ENCODE measurements at regions not wholly inside any gene's neighbourhood (a gene's known extent, or its start where the extent isn't known, plus 50 kb on each side); places are given as distances from the start of the nearest gene placed in this dataset.

GRCh38 chr16:66014221-66014620 lies 352.3 kb upstream of the CDH5 start:
- no peaks in the 10 kb centered on the region for H3K27me3 ChIP-seq (ENCODE audit: low read length)
- no peaks in the 10 kb centered on the region for H3K9me2 ChIP-seq (replicated peaks; ENCODE audit: low read length)
- H3K4me1 ChIP-seq (ENCODE audit: insufficient read depth, low read length), result no peaks in the 10 kb centered on the region
- no peaks in the 10 kb centered on the region for H3K79me2 ChIP-seq (ENCODE audit: low read length)
- ChIA-PET POLR2A (ENCODE audit: unreplicated experiment) (no interaction called here), CTCF (no interaction called here)
- no peak overlapping the region for H3K27ac ChIP-seq (ENCODE audit: low read length)
- no peaks in the 10 kb centered on the region for H3K36me3 ChIP-seq (ENCODE audit: low read depth, low read length)
- intact Hi-C loops (cut with micrococcal nuclease), result no loop called here
- H3K9ac ChIP-seq (ENCODE audit: low read length), result no peak overlapping the region
- H3F3A ChIP-seq (ENCODE audit: low read length, unreplicated experiment), result no peaks in the 10 kb centered on the region
- TF ChIP-seq EZH2 (IDR thresholded peaks at IDR 0.05; ENCODE audit: low read length, unreplicated experiment) (no peak), EZH2phosphoT487 (IDR thresholded peaks at IDR 0.05; ENCODE audit: borderline replicate concordance, low read length) (no peak), CTCF (conservative IDR thresholded peaks at IDR 0.05; ENCODE audit: low read depth, low read length) (no peak)
- H3K9me3 ChIP-seq (ENCODE audit: low read length), result no peaks in the 10 kb centered on the region
- H4K20me1 ChIP-seq (ENCODE audit: low read length), result no peaks in the 10 kb centered on the region
- BruUV-seq (replicated peaks), result no TSS peak
- H3K4me3 ChIP-seq (ENCODE audit: low read length), result no peak overlapping the region
- H3K4me2 ChIP-seq (ENCODE audit: low read length), result no peak overlapping the region
- ATAC-seq, result no peak
- DNase-seq, result no peak
- H2AFZ ChIP-seq (ENCODE audit: low read length), result no peak overlapping the region

GRCh38 chr16:66013486-66013885 lies 353.0 kb upstream of the CDH5 start:
- Histone ChIP-seq H3K9me2 (replicated peaks; ENCODE audit: low read length) (no peaks in the 10 kb centered on the region), H3K9me3 (ENCODE audit: low read length) (no peaks in the 10 kb centered on the region), H3K9ac (ENCODE audit: low read length) (no peak overlapping the region), H4K20me1 (ENCODE audit: low read length) (no peaks in the 10 kb centered on the region), H3K4me2 (ENCODE audit: low read length) (no peak overlapping the region), H3K27ac (ENCODE audit: low read length) (no peak overlapping the region), H3K36me3 (ENCODE audit: low read depth, low read length) (no peaks in the 10 kb centered on the region), H3K4me3 (ENCODE audit: low read length) (no peak overlapping the region), H3K27me3 (ENCODE audit: low read length) (no peaks in the 10 kb centered on the region), H2AFZ (ENCODE audit: low read length) (no peak overlapping the region), H3K79me2 (ENCODE audit: low read length) (no peaks in the 10 kb centered on the region), H3K4me1 (ENCODE audit: insufficient read depth, low read length) (no peaks in the 10 kb centered on the region), H3F3A (ENCODE audit: low read length, unreplicated experiment) (no peaks in the 10 kb centered on the region)
- DNase-seq (no peak), ATAC-seq (no peak)
- no TSS peak for BruUV-seq (replicated peaks)
- ChIA-PET CTCF (no interaction called here), POLR2A (ENCODE audit: unreplicated experiment) (no interaction called here)
- intact Hi-C loops (cut with micrococcal nuclease), result no loop called here
- no peak for TF ChIP-seq EZH2phosphoT487 (IDR thresholded peaks at IDR 0.05; ENCODE audit: borderline replicate concordance, low read length)
- TF ChIP-seq EZH2 (IDR thresholded peaks at IDR 0.05; ENCODE audit: low read length, unreplicated experiment), result no peak
- TF ChIP-seq CTCF (conservative IDR thresholded peaks at IDR 0.05; ENCODE audit: low read depth, low read length), result no peak

- Histone ChIP-seq H3K9me3 (ENCODE audit: low read length) (no peaks in the 10 kb centered on the region), H3K9me2 (replicated peaks; ENCODE audit: low read length) (no peaks in the 10 kb centered on the region), H3F3A (ENCODE audit: low read length, unreplicated experiment) (no peaks in the 10 kb centered on the region), H2AFZ (ENCODE audit: low read length) (peak overlapping the region; percentile 35; the same call in 1 of the 2 replicates), H3K9ac (ENCODE audit: low read length) (no peak overlapping the region), H3K27me3 (ENCODE audit: low read length) (no peaks in the 10 kb centered on the region), H3K4me3 (ENCODE audit: low read length) (0 out of 2 replicates have a peak overlapping the region, but pooled peaks have one; percentile 17), H3K27ac (ENCODE audit: low read length) (no peak overlapping the region; the same call in 1 of the 2 replicates), H4K20me1 (ENCODE audit: low read length) (no peaks in the 10 kb centered on the region), H3K4me2 (ENCODE audit: low read length) (peak overlapping the region; percentile 36; the same call in 1 of the 2 replicates), H3K4me1 (ENCODE audit: insufficient read depth, low read length) (peaks cover 18% of the 10 kb centered on the region), H3K36me3 (ENCODE audit: low read depth, low read length) (no peaks in the 10 kb centered on the region), H3K79me2 (ENCODE audit: low read length) (no peaks in the 10 kb centered on the region)
- BruUV-seq (replicated peaks), result no TSS peak
- intact Hi-C loops (cut with micrococcal nuclease), result loop anchor here (10.0 kb wide), 3 partner anchors 593 to 883 kb away; partner anchors contain the start of gene CDH11
- no peak for ATAC-seq
- ChIA-PET CTCF (no interaction called here), POLR2A (ENCODE audit: unreplicated experiment) (interaction anchor here (0.6 kb wide), 1 partner anchor 925 kb away, joined by 5 read pairs; no protein-coding TSS in a partner anchor)
- TF ChIP-seq EZH2 (IDR thresholded peaks at IDR 0.05; ENCODE audit: low read length, unreplicated experiment) (no peak), EZH2phosphoT487 (IDR thresholded peaks at IDR 0.05; ENCODE audit: borderline replicate concordance, low read length) (no peak), CTCF (conservative IDR thresholded peaks at IDR 0.05; ENCODE audit: low read depth, low read length) (no peak)
- DNase-seq, result no peak
Observed at GRCh38 chr16:66008136-66008535, 358.4 kb upstream of the CDH5 start.
